DOHH2 (cell line): ENCODE measurements at regions not wholly inside any gene's neighbourhood (a gene's known extent, or its start where the extent isn't known, plus 50 kb on each side); places are given as distances from the start of the nearest gene placed in this dataset.

ENCODE experiments used
- CTCF ChIP-seq: fragments of 200-600 bp; sonication (generic); IDR thresholded peaks from one replicate; pipeline ENCODE4 v1.5.1; 2014; ENCODE audit warnings: antibody characterized with exemption, mild to moderate bottlenecking, low read depth, low read length; ENCODE audit not compliant: poor library complexity, severe bottlenecking
- EZH2phosphoT487 ChIP-seq: fragments of 200-600 bp; sonication (generic); IDR thresholded peaks from 2 replicates; pipeline ENCODE4 v1.6.1; 2017; ENCODE audit warnings: borderline replicate concordance, mild to moderate bottlenecking, antibody characterized with exemption, low read length, moderate library complexity, mixed read lengths

- no peak for TF ChIP-seq CTCF
- no peak for TF ChIP-seq EZH2phosphoT487
These were observed 134.7 kb upstream of the FAM9C start for GRCh38 chrX:13179100-13179499.
